ENCODE measurements at regions not wholly inside any gene's neighbourhood (a gene's known extent, or its start where the extent isn't known, plus 50 kb on each side); places are given as distances from the start of the nearest gene placed in this dataset.
A peak's percentile ranks its signal among the peaks of the same experiment; 100 is the strongest.
"Not testable (repeated sequence)": the region's sequence is repeated elsewhere in the genome, so short reads cannot be mapped to it uniquely, and the experiment has no call there.

DNA sequence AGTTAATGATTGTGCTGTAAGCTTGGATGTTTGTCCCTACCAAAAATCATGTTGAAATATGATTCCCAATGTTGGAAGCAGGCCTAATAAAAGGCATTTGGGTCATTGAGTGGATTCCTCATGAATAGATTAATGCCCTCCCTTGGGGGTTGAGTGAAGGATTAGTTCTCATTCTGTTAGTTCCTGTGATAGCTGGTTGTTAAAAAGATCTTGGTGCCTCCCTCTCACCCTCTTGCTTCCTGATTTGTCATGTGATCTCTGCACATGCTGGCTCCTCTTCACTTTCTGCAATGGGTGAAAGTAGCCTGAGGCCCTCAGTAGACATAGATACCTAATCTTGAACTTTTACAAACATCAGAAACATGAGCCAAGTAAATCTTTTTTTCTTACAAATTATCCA is 115.6 kb upstream of the HCRTR2 start:
- no peak for DNase-seq (ENCODE audit: low read depth)

DNA sequence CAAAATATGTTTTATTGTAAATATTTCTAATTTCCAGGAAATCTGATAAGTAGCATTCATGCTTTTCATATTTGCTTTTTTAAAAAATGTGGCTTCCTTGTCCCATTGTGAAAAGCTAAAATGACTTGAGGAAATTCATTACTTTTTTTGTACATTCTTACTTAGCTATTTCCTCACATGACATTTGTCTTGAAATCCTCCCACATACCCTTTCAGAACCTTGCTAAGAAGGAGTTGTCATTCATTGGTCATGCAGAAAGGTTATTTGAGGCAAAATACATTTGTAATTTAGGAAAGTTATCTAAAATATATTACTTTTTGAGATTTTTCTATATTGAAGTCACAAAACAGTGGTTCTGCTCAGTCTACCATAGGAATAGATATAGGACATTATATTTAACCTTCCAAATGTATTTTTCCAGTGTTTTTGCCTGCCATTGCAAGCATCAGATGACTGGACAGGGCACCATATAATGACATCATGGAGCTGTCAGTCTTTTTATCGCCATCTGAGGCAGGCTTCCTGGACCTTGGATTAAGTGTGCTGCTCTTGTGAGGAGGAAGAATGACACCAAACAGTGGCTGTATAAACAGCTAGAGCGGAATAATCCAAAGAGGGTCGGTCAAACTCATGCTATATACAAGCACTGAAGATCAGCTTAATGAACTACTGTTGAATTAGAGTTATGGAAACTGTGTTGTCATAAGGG is 109.4 kb upstream of the HCRTR2 start:
- DNase-seq (ENCODE audit: low read depth), result no peak

DNA sequence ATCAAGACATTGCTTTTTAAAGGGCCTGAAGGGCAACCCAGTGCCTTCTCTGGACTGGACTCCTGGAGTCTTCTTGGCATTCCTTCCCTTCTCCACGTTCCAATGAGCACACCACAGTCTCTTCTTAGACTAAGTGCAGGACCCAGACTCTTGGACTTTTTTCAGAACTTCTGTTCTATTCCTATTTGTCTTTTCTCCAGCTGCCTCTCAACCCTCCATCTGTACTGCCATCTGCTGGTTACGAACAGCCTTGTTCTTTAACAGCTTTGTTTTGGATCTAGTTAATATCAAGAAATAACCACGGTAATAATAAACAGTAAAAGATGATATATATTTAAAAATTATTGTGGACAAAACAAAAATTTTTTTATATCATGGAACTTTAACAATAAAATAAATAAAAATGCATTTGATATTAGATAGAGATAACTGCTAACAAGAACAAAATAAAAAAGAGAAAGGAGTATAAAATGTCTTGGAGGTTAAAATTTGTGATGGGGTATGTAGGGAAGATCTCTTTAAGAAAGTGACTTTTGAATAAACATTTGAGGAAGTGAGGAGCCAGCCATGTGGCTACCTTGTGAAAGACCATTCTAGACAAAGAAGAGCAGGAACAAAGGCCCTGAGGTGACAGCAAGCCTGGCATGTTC is 105.1 kb upstream of the HCRTR2 start:
- peak; percentile 71 for DNase-seq (ENCODE audit: low read depth)

DNA sequence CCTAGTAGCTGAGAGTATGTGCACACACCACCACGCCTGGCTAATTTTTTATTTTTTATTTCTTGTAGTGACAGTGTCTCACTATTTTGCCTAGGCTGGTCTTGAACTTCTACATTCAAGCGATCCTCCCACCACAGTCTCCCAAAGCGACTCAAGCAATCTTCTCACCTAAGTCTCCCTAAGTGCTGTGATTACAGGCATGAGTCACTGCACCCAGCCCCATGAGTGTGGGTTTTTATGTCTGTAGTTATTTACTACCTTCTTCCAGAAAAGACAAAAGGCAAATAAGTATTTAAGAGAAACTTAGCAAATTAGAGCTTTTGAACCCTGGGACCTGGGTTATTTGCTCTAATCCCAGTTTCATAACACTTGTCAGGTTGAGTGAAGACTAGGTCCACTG is 92.3 kb upstream of the HCRTR2 start:
- peak; percentile 52 for DNase-seq (ENCODE audit: low read depth)

DNA sequence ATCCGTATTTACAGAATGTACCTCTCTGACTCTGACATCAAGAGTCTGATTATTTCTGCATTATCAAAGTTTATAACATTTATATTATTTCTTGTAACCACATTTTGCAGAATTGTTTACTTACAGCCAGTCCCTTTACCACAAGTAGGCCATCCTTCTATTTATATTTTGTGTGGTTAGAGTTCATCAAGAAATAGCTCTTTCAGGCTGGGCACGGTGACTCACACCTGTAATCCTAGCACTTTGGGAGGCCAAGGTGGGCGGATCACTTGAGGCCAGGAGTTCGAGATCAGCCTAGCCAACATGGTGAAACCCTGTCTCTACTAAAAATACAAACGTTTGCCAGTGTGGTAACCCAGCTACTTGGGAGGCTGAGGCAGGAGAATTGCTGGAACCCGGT is 86.3 kb upstream of the HCRTR2 start:
- not testable (repeated sequence) for DNase-seq (ENCODE audit: low read depth)

DNA sequence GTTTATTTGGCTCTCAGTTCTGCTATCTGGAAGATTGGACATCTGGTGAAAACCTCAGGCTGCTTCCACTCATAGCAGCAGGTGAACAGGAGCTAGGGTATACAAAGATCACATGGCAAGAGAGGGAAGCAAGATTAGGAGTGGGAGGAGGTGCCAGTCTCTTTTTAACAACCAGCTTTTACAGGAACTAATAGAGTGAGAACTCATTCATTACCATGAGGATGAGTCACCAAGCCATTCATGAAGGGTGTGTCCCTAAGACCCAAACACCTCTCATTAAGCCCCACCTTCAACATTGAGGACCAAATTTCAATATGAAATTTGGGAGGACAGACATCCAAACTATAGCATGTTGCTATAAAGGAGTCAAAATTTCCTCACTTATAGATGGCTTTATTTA is 85.4 kb upstream of the HCRTR2 start:
- DNase-seq (ENCODE audit: low read depth), result peak; percentile 56

DNA sequence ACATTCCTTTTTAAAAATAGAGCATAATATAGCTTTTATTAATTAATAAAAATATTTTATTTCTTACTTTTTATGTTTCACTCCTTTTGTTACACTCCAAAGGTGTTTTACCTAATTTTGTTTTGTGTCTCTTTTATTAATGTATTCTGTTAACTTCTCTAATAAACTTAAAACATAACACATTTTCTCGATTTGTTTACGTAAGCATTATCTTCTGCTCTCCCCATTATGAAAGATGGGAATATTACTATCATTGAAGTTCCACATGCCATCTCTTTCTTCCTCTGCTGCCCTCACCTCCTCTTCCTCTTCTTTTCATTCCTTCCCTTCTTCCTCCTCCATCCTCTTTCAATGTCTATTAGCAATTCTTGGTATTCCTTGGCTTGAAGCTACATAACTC is 85.0 kb upstream of the HCRTR2 start:
- DNase-seq (ENCODE audit: low read depth), result no peak

DNA sequence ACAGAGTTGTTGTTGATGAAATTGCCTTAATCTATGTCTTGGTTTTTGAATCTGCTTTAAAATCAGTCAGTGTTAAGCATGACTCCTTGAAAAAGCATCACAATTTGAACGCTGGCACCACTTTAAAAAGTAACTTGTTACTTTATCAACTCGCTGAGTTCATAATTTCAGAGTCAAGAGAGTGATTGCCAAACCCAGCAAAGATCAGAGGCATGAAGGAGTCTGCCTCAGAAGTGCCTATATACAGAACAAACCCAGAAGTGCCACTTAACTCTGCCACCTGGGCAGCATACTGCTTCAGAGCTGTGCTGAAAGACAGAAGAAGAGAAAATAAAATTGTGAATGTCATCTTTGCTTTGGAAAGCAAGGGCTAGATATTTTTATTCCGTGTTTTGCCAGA is 73.6 kb upstream of the HCRTR2 start:
- DNase-seq (ENCODE audit: low read depth), result no peak

DNA sequence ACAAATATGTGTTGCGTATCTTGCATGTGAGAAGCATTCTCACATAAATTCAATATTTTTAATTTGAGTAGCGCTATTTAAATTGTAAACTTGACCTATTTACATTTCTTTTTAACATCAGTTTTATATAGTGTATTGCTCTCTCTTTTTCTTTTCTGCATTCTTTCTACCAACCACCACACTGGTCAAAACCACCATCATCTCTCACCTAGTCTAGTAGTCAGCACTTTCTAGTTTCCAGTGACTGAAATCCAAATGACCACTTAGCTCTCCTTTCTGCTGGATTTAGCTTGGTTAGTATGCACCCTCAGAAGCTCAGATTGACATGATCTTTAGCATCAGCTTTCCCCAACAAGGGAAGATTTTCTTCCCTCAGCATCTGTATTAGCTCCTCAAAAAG is 73.2 kb upstream of the HCRTR2 start:
- no peak for DNase-seq (ENCODE audit: low read depth)

DNA sequence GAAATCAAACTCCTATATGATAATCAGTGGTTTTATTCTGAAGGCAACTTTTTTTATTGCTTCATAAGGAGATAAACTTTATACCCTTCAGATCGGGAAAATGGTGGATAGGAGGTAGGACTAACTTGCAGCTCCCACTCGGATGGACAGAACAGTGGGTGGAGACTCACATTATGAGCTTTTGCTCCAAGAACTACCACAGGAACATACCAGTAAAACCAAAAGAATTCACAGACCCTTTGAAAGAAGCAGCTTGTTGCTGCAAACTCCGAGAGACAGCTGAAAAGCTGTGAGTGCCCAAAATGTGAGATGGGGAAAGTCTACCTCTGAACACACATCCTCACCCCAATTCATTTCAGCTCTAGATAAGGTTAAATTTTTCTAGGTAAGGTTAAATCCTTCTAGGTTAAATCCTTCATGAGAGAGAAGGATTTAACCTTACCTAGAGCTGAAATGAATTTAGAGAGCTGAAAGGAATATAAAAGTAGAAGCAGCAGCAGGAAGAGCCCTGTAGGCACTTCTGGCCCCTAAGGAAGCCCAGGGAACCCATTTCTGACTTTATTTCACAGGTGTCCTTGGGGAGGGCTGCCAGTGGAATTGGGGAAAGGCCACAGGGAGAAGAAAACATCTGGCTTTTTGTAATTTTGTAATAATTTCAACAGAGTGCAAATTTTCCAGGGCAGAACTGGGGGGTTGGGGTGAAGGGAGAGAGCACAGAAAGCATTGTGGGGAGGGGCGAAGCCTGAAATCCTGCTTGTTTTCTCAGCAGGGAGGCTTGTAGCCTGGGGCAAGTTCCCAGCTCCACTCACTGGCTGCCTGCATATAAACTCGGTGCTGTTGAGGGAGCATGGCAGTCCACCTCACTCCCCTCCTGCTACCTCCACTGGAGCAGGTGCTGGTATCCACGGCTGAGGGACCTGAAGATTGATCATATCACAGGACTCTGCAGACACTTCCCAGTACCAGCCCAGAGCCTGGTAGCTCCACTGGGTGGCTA is 65.9 kb upstream of the HCRTR2 start:
- DNase-seq (ENCODE audit: low read depth), result peak; percentile 44

DNA sequence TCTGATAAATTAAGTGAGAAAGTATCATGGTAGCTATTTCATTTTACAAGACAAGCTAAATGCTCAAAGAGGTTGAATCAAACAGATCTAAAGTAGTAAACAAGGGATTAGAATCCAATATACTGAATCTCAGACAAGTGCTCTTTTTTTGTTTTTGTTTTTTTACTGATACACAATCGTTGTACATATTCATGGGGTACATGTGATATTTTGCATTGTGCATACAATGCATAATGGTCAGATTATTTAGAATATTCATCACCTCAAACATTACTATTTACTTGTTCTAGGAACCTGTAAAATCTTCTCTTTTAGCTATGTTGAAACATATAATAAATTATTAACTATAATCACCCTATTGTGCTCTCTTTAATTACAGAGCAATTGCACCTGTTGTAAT is 57.0 kb upstream of the HCRTR2 start:
- no peak for DNase-seq (ENCODE audit: low read depth)

DNA sequence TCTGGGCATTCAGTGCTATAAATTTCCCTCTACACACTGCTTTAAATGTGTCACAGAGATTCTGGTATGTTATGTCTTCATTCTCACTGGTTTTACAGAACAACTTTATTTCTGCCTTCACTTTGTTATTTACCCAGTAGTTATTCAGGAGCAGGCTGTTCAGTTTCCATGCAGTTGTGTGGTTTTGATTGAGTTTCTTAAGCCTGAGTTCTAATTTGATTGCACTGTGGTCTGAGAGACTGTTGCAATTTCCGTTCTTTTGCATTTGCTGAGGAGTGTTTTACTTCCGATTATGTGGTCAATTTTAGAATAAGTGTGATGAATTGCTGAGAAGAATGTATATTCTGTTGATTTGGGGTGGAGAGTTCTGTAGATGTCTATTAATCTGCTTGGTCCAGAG is 50.1 kb upstream of the HCRTR2 start:
- not testable (repeated sequence) for DNase-seq (ENCODE audit: low read depth)

Measured in renal cortical epithelial cell (primary cell).